MM.1S (cell line): ENCODE measurements at regions not wholly inside any gene's neighbourhood (a gene's known extent, or its start where the extent isn't known, plus 50 kb on each side); places are given as distances from the start of the nearest gene placed in this dataset.
"Not testable (repeated sequence)": the region's sequence is repeated elsewhere in the genome, so short reads cannot be mapped to it uniquely, and the experiment has no call there.

Experiments used
- CTCF ChIP-seq: fragments of 300-600 bp; sonication (generic); IDR thresholded peaks from 2 replicates; pipeline ENCODE4 v1.5.1; 2016; ENCODE audit warnings: antibody characterized with exemption, low read length, mixed read lengths
- EZH2 ChIP-seq: fragments of 300-600 bp; sonication (generic); optimal IDR thresholded peaks from 2 replicates; pipeline ENCODE3; 2017; ENCODE audit warnings: low read depth, mild to moderate bottlenecking, antibody characterized with exemption, low read length, mixed read lengths
- EZH2phosphoT487 ChIP-seq: fragments of 300-600 bp; sonication (generic); IDR thresholded peaks from 2 replicates; pipeline ENCODE4 v1.6.1; 2018; ENCODE audit warnings: antibody characterized with exemption, low read length

- TF ChIP-seq EZH2, EZH2phosphoT487, CTCF: not testable (repeated sequence)
Measured at GRCh38 chr3:189442257-189442656, 188.9 kb upstream of the TP63 start.
